ENCODE measurements at regions not wholly inside any gene's neighbourhood (a gene's known extent, or its start where the extent isn't known, plus 50 kb on each side); places are given as distances from the start of the nearest gene placed in this dataset.

DNA sequence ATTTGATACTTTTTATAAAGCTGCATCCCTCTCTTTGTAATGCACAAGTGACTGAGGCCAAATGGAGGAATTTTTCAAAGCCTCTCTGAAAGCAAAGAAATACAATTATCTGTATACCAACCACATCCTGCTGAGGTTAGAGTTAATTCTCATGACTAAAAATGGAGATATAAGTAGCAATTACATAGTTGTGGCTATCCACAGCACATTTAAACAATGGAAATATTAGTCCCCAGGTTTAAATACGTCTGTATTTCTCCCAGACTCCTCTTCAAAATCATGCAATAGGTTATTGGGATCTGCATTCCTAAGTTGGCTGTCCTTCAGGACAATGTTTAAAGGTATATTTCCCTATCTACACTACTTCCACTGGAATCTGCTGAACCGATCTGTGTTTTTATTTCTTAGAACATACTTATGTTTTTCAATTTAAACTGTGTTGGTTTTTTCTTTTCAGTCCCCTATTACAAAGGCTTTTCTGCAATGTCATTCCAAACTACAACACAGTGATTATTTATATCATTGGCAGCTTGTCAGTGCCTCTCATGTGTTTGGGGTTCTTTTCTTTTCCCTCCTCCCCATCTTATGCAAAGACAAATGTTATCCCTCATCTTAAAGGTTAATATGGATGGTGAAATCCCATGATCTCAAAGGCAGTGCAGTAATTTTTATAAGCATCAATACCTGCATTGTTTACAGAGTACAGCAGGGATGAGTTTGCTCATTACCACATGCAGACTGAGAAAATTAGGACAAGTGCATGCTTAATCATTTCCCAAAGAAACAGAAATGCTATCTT is 134.8 kb upstream of the FSHR start:
- Histone ChIP-seq H3T11ph (ENCODE audit: low read length) (no peak overlapping the region), H3K79me1 (ENCODE audit: insufficient read depth, low read depth, low read length, poor library complexity, severe bottlenecking) (no peaks in the 10 kb centered on the region), H3K9me3 (ENCODE audit: control insufficient read depth, low read depth, low read length) (no peaks in the 10 kb centered on the region), H2AFZ (ENCODE audit: low read length) (no peak overlapping the region), H2BK12ac (ENCODE audit: insufficient read length, low read depth, low read length) (no peak overlapping the region), H2BK5ac (ENCODE audit: insufficient read length, low read length) (no peak overlapping the region), H4K8ac (replicated peaks; ENCODE audit: insufficient read length, low read depth, low read length) (no peak overlapping the region), H3K4ac (ENCODE audit: low read depth, low read length) (no peak overlapping the region), H2BK120ac (ENCODE audit: low read depth, low read length, poor library complexity, severe bottlenecking) (no peak overlapping the region), H3K56ac (ENCODE audit: insufficient read length, low read depth, low read length) (no peak overlapping the region), H2BK20ac (ENCODE audit: low read depth, low read length, poor library complexity, severe bottlenecking) (no peak overlapping the region), H4K20me1 (ENCODE audit: control insufficient read depth, insufficient read depth, insufficient read length) (no peaks in the 10 kb centered on the region), H2BK15ac (ENCODE audit: low read depth, low read length) (no peak overlapping the region), H3K4me1 (ENCODE audit: insufficient read depth, low read length) (no peaks in the 10 kb centered on the region), H3K9ac (ENCODE audit: extremely low read depth, insufficient read length, low read length) (no peak overlapping the region), H2AK5ac (ENCODE audit: insufficient read length, low read length) (no peak overlapping the region), H3K23me2 (ENCODE audit: insufficient read length, low read depth, low read length, poor library complexity, severe bottlenecking) (no peaks in the 10 kb centered on the region), H3K27me3 (ENCODE audit: insufficient read depth, low read length) (no peaks in the 10 kb centered on the region), H4K91ac (ENCODE audit: insufficient read length, low read depth, low read length) (no peak overlapping the region), H3K79me2 (ENCODE audit: insufficient read depth, low read length) (no peaks in the 10 kb centered on the region), H3K18ac (ENCODE audit: insufficient read length, low read depth, low read length) (no peak overlapping the region), H3K27ac (ENCODE audit: insufficient read length, low read depth, low read length) (no peak overlapping the region), H3K4me2 (ENCODE audit: insufficient read depth, insufficient read length, low read length) (no peak overlapping the region), H3K14ac (ENCODE audit: insufficient read depth, low read length) (no peak overlapping the region), H4K5ac (ENCODE audit: insufficient read length, low read depth, low read length) (no peak overlapping the region), H3K23ac (ENCODE audit: insufficient read length, low read depth, low read length) (no peak overlapping the region)
- no peaks in the 10 kb centered on the region for H3K36me3 Mint-ChIP-seq (ENCODE audit: insufficient read depth in 1 of 3, low read depth in 3 of 3)
- no peak for DNase-seq
- peaks cover 14 to 19% of the 10 kb centered on the region in 2 experiments for H3K4me1 Mint-ChIP-seq
- H3K4me3 Mint-ChIP-seq: no peak overlapping the region
- no peak overlapping the region for H3K27ac Mint-ChIP-seq
- TF ChIP-seq, protein P1, sequence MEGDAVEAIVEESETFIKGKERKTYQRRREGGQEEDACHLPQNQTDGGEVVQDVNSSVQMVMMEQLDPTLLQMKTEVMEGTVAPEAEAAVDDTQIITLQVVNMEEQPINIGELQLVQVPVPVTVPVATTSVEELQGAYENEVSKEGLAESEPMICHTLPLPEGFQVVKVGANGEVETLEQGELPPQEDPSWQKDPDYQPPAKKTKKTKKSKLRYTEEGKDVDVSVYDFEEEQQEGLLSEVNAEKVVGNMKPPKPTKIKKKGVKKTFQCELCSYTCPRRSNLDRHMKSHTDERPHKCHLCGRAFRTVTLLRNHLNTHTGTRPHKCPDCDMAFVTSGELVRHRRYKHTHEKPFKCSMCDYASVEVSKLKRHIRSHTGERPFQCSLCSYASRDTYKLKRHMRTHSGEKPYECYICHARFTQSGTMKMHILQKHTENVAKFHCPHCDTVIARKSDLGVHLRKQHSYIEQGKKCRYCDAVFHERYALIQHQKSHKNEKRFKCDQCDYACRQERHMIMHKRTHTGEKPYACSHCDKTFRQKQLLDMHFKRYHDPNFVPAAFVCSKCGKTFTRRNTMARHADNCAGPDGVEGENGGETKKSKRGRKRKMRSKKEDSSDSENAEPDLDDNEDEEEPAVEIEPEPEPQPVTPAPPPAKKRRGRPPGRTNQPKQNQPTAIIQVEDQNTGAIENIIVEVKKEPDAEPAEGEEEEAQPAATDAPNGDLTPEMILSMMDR (conservative IDR thresholded peaks at IDR 0.05): no peak
- no CpG with 5 or more reads among the region's 2 CpGs for WGBS (ENCODE audit: extremely low coverage, insufficient read length, low lambda C conversion rate)
- H3K9me3 Mint-ChIP-seq: no peaks in the 10 kb centered on the region
- H3K27me3 Mint-ChIP-seq (ENCODE audit: low read depth): no peaks in the 10 kb centered on the region
